GM23248 (cell line): ENCODE measurements at regions not wholly inside any gene's neighbourhood (a gene's known extent, or its start where the extent isn't known, plus 50 kb on each side); places are given as distances from the start of the nearest gene placed in this dataset.

ENCODE experiments used
- DNase-seq: peaks from one replicate; pipeline ENCODE4 v3.0.0-alpha.2; 2015
- H2AFZ ChIP-seq: fragments of 200-600 bp; sonication (generic); 2 replicates; pipeline ENCODE4 v1.6.1; 2016; ENCODE audit warnings: antibody characterized with exemption
- H3F3A ChIP-seq: fragments of 200-600 bp; sonication (generic); 2 replicates; pipeline ENCODE4 v1.6.1; 2016; ENCODE audit warnings: mild to moderate bottlenecking, antibody characterized with exemption, mixed run types; ENCODE audit not compliant: insufficient read depth
- H3K27ac ChIP-seq: fragments of 200-600 bp; sonication (generic); 2 replicates; pipeline ENCODE4 v1.5.1; 2016; ENCODE audit warnings: mild to moderate bottlenecking
- H3K27me3 ChIP-seq: fragments of 200-600 bp; sonication (generic); replicated peaks from 2 replicates; pipeline ENCODE4 v1.6.1; 2016; ENCODE audit warnings: mild to moderate bottlenecking; ENCODE audit not compliant: insufficient read depth
- H3K36me3 ChIP-seq: fragments of 200-600 bp; sonication (generic); 2 replicates; pipeline ENCODE4 v1.6.1; 2016; ENCODE audit warnings: low read depth, mild to moderate bottlenecking
- H3K4me1 ChIP-seq: fragments of 200-600 bp; sonication (generic); 2 replicates; pipeline ENCODE4 v1.6.1; 2016; ENCODE audit warnings: mild to moderate bottlenecking; ENCODE audit not compliant: insufficient read depth
- H3K4me2 ChIP-seq: fragments of 200-600 bp; sonication (generic); one replicate; pipeline ENCODE4 v1.6.1; 2016; ENCODE audit warnings: mild to moderate bottlenecking; ENCODE audit not compliant: unreplicated experiment
- H3K4me3 ChIP-seq: fragments of 200-600 bp; sonication (generic); 2 replicates; pipeline ENCODE4 v1.5.1; 2016; ENCODE audit warnings: mild to moderate bottlenecking
- H3K79me2 ChIP-seq: fragments of 200-600 bp; sonication (generic); 2 replicates; pipeline ENCODE4 v1.6.1; 2016; ENCODE audit warnings: mild to moderate bottlenecking; ENCODE audit not compliant: insufficient read depth
- H3K9ac ChIP-seq: fragments of 200-600 bp; sonication (generic); 2 replicates; pipeline ENCODE4 v1.6.1; 2016; ENCODE audit warnings: mild to moderate bottlenecking
- H3K9me2 ChIP-seq: fragments of 200-600 bp; sonication (generic); 2 replicates; pipeline ENCODE4 v1.6.1; 2016; ENCODE audit warnings: mixed run types, mild to moderate bottlenecking, moderate library complexity; ENCODE audit not compliant: insufficient read depth
- H3K9me3 ChIP-seq: fragments of 200-600 bp; sonication (generic); one replicate; pipeline ENCODE4 v1.6.1; 2017; ENCODE audit warnings: low read depth
- H4K20me1 ChIP-seq: fragments of 200-600 bp; sonication (generic); 2 replicates; pipeline ENCODE4 v1.6.0; 2016; ENCODE audit not compliant: insufficient read depth
- EZH2 ChIP-seq: fragments of 200-600 bp; sonication (generic); IDR thresholded peaks from 2 replicates; pipeline ENCODE4 v1.6.1; 2018; ENCODE audit warnings: antibody characterized with exemption, mild to moderate bottlenecking; ENCODE audit not compliant: insufficient read depth, poor library complexity, severe bottlenecking
- EZH2phosphoT487 ChIP-seq: fragments of 200-600 bp; sonication (generic); IDR thresholded peaks from 2 replicates; pipeline ENCODE4 v1.6.1; 2018; ENCODE audit warnings: antibody characterized with exemption, moderate library complexity, mild to moderate bottlenecking, low read depth; ENCODE audit not compliant: insufficient read depth
- WGBS, 2 experiments: methylation state at CpG; one replicate each; pipeline ENCODE4 v1.1.6; 2015 to 2017; ENCODE audit warnings: low lambda C conversion rate in 2 of 2, low coverage in 1 of 2; ENCODE audit errors: missing lambda C conversion rate in 2 of 2; 5-methylcytosine and 5-hydroxymethylcytosine counted together
- in situ Hi-C: fragments of 300-500 bp; cut with MboI; formaldehyde crosslinking; loops from 2 replicates; pipeline ENCODE4 v1.15.0; 2020

GRCh38 chr5:30959238-30959637 lies 234.2 kb upstream of the CDH6 start:
- no peaks in the 10 kb centered on the region for H3K36me3 ChIP-seq
- TF ChIP-seq EZH2phosphoT487 (no peak), EZH2 (no peak)
- H3K27me3 ChIP-seq: no peaks in the 10 kb centered on the region
- no peaks in the 10 kb centered on the region for H3F3A ChIP-seq
- no peak overlapping the region for H3K4me2 ChIP-seq
- no peaks in the 10 kb centered on the region for H3K79me2 ChIP-seq
- H4K20me1 ChIP-seq: no peaks in the 10 kb centered on the region
- H3K9ac ChIP-seq: no peak overlapping the region
- no peak overlapping the region for H3K4me3 ChIP-seq
- in situ Hi-C loops: no loop called here
- peak; percentile 7 for DNase-seq
- H3K9me3 ChIP-seq: no peaks in the 10 kb centered on the region
- H3K27ac ChIP-seq: no peak overlapping the region
- no peaks in the 10 kb centered on the region for H3K4me1 ChIP-seq
- H3K9me2 ChIP-seq: no peaks in the 10 kb centered on the region
- no peak overlapping the region for H2AFZ ChIP-seq
- WGBS, 2 experiments: 71 to 75% methylated on average over 3 of the region's 3 CpGs

- in situ Hi-C loops: no loop called here
- Histone ChIP-seq H3K9me3 (no peaks in the 10 kb centered on the region), H3K4me2 (no peak overlapping the region), H3F3A (no peaks in the 10 kb centered on the region), H3K79me2 (no peaks in the 10 kb centered on the region), H3K27ac (no peak overlapping the region), H3K4me3 (no peak overlapping the region), H3K4me1 (no peaks in the 10 kb centered on the region), H2AFZ (no peak overlapping the region), H3K27me3 (no peaks in the 10 kb centered on the region), H4K20me1 (no peaks in the 10 kb centered on the region), H3K36me3 (no peaks in the 10 kb centered on the region), H3K9ac (no peak overlapping the region), H3K9me2 (no peaks in the 10 kb centered on the region)
- DNase-seq: no peak
- TF ChIP-seq EZH2phosphoT487 (no peak), EZH2 (no peak)
- 34 to 35% methylated on average over 2 of the region's 2 CpGs for WGBS, 2 experiments
Measured at GRCh38 chr5:30957591-30957990, 235.9 kb upstream of the CDH6 start.

- no peak overlapping the region for H3K9ac ChIP-seq
- no peak for TF ChIP-seq EZH2phosphoT487
- TF ChIP-seq EZH2: no peak
- no peaks in the 10 kb centered on the region for H3F3A ChIP-seq
- no peaks in the 10 kb centered on the region for H3K9me2 ChIP-seq
- no peak overlapping the region for H3K4me3 ChIP-seq
- no peaks in the 10 kb centered on the region for H3K9me3 ChIP-seq
- H3K36me3 ChIP-seq: no peaks in the 10 kb centered on the region
- H3K4me2 ChIP-seq: no peak overlapping the region
- no peaks in the 10 kb centered on the region for H3K4me1 ChIP-seq
- H3K27me3 ChIP-seq: no peaks in the 10 kb centered on the region
- H4K20me1 ChIP-seq: no peaks in the 10 kb centered on the region
- H2AFZ ChIP-seq: no peak overlapping the region
- in situ Hi-C loops: no loop called here
- no peaks in the 10 kb centered on the region for H3K79me2 ChIP-seq
- DNase-seq: no peak
- H3K27ac ChIP-seq: no peak overlapping the region
Measured at GRCh38 chr5:30956251-30956650, 237.2 kb upstream of the CDH6 start.

- no peak overlapping the region for H3K9ac ChIP-seq
- no peaks in the 10 kb centered on the region for H3K4me1 ChIP-seq
- WGBS, 2 experiments: 31% methylated on average over 4 of the region's 4 CpGs
- no peaks in the 10 kb centered on the region for H3K9me3 ChIP-seq
- H2AFZ ChIP-seq: no peak overlapping the region
- DNase-seq: no peak
- H3K27ac ChIP-seq: no peak overlapping the region
- H3K36me3 ChIP-seq: no peaks in the 10 kb centered on the region
- H3K27me3 ChIP-seq: no peaks in the 10 kb centered on the region
- H4K20me1 ChIP-seq: no peaks in the 10 kb centered on the region
- H3K4me3 ChIP-seq: no peak overlapping the region
- 0 out of 2 replicates have a peak, but pooled peaks cover 3% of the 10 kb centered on the region for H3K9me2 ChIP-seq
- in situ Hi-C loops: no loop called here
- no peaks in the 10 kb centered on the region for H3K79me2 ChIP-seq
- TF ChIP-seq EZH2phosphoT487 (no peak), EZH2 (no peak)
- no peaks in the 10 kb centered on the region for H3F3A ChIP-seq
- H3K4me2 ChIP-seq: no peak overlapping the region
Measured at GRCh38 chr5:30937070-30937469, 256.4 kb upstream of the CDH6 start.

GRCh38 chr5:30933599-30933998 lies 259.9 kb upstream of the CDH6 start:
- 61 to 70% methylated on average over 4 of the region's 4 CpGs for WGBS, 2 experiments

More at GRCh38 chr5:30933599-30933998, 259.9 kb upstream of the CDH6 start:
- in situ Hi-C loops: no loop called here
- TF ChIP-seq EZH2phosphoT487: no peak
- no peak for TF ChIP-seq EZH2
- no peak overlapping the region for H3K4me3 ChIP-seq
- H4K20me1 ChIP-seq: no peaks in the 10 kb centered on the region
- H3K9me3 ChIP-seq: no peaks in the 10 kb centered on the region
- H3K4me2 ChIP-seq: no peak overlapping the region
- H3K27ac ChIP-seq: no peak overlapping the region
- H3K27me3 ChIP-seq: no peaks in the 10 kb centered on the region
- DNase-seq: no peak
- H3K4me1 ChIP-seq: 0 out of 2 replicates have a peak, but pooled peaks cover 4% of the 10 kb centered on the region
- no peaks in the 10 kb centered on the region for H3K9me2 ChIP-seq
- H3K9ac ChIP-seq: no peak overlapping the region
- H2AFZ ChIP-seq: no peak overlapping the region
- H3F3A ChIP-seq: no peaks in the 10 kb centered on the region
- no peaks in the 10 kb centered on the region for H3K36me3 ChIP-seq
- H3K79me2 ChIP-seq: no peaks in the 10 kb centered on the region
